Fibroblast of mammary gland (primary cell): ENCODE measurements at regions not wholly inside any gene's neighbourhood (a gene's known extent, or its start where the extent isn't known, plus 50 kb on each side); places are given as distances from the start of the nearest gene placed in this dataset.

Experiments used
- DNase-seq: peaks from one replicate; pipeline ENCODE4 v3.0.0-alpha.2; 2010; ENCODE audit warnings: low read depth
- H3K4me3 ChIP-seq: 2 replicates; pipeline ENCODE4 v1.5.1; 2011; ENCODE audit warnings: low read depth, mild to moderate bottlenecking, low read length, moderate library complexity; ENCODE audit not compliant: control insufficient read depth
- TF ChIP-seq, protein P1 (sequence below): conservative IDR thresholded peaks from 2 replicates; pipeline ENCODE4 v1.5.1; 2011; ENCODE audit warnings: low read depth, low read length, inconsistent platforms; ENCODE audit not compliant: control insufficient read depth, insufficient read depth

DNA sequence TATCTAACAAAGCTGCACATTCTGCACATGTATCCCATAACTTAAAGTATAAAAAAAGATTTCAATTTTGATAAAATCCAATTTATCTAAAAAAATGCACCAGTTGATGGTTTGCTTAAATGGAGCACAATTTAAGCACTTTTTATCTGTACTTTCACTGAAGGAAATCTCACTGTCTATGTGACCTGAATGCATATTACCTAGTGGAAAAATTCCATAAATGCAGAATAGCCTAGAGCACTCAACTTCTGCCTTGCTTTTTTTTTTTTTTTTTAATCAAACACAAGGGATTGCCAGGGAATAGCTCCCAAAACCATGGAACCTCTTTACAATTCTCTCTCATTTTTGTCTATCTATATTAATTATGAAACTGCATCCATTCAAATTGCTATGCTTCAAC lies 80.4 kb downstream of the RFPL4B start:
- no peak for DNase-seq
- TF ChIP-seq, protein P1, sequence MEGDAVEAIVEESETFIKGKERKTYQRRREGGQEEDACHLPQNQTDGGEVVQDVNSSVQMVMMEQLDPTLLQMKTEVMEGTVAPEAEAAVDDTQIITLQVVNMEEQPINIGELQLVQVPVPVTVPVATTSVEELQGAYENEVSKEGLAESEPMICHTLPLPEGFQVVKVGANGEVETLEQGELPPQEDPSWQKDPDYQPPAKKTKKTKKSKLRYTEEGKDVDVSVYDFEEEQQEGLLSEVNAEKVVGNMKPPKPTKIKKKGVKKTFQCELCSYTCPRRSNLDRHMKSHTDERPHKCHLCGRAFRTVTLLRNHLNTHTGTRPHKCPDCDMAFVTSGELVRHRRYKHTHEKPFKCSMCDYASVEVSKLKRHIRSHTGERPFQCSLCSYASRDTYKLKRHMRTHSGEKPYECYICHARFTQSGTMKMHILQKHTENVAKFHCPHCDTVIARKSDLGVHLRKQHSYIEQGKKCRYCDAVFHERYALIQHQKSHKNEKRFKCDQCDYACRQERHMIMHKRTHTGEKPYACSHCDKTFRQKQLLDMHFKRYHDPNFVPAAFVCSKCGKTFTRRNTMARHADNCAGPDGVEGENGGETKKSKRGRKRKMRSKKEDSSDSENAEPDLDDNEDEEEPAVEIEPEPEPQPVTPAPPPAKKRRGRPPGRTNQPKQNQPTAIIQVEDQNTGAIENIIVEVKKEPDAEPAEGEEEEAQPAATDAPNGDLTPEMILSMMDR: no peak
- H3K4me3 ChIP-seq: no peak overlapping the region

- TF ChIP-seq, protein P1: no peak
- DNase-seq: no peak
These were observed 81.3 kb downstream of the RFPL4B start for GRCh38 chr6:112428477-112428876.

GRCh38 chr6:112429226-112429625 lies 82.1 kb downstream of the RFPL4B start:
- H3K4me3 ChIP-seq: no peak overlapping the region
- TF ChIP-seq, protein P1: peak; percentile 10
- DNase-seq: no peak

More at GRCh38 chr6:112428477-112428876, 81.3 kb downstream of the RFPL4B start:
- H3K4me3 ChIP-seq: no peak overlapping the region

- TF ChIP-seq, protein P1: no peak
- DNase-seq: no peak
- H3K4me3 ChIP-seq: no peak overlapping the region
These were observed 84.7 kb downstream of the RFPL4B start for GRCh38 chr6:112431803-112432202.

DNA sequence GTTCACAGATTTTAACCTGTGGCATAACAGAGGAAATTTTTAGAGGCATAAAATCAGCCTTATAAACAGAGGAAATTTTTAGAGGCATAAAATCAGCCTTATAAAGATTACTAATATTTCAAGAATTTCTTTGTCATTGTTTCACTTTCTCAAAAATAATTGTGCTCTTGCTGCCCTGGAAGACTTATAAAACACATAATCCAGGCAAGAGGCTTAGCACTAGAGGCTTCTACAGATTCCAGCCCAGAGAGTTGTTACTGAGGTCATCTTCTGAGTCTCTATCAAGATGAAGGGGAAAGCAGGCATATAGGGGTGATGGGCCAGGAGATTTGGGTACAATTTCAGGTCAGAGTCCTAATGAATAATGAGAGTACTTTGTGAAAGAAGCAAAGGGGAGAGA lies 85.7 kb downstream of the RFPL4B start:
- H3K4me3 ChIP-seq: no peak overlapping the region
- DNase-seq: no peak
- TF ChIP-seq, protein P1: no peak

DNA sequence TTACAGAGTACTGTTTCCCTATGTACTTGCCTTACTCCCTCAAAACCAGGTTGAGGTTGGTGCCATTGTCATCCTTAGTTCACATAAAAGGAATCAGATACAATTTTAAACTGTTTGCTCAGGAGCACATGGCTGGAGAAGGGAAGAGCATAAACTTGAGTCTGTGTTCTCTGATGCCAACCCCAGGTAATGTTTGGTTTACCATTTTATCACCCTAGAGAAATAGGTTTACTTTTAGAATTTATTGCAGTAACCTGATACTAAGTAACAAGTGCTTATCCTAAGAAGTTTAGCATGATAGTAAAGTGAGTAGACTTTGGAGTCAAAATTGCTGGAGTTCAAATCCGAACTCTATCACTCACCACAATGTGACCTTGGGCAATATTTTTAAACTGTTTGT lies 86.3 kb downstream of the RFPL4B start:
- DNase-seq: no peak
- no peak overlapping the region for H3K4me3 ChIP-seq
- TF ChIP-seq, protein P1: no peak

DNA sequence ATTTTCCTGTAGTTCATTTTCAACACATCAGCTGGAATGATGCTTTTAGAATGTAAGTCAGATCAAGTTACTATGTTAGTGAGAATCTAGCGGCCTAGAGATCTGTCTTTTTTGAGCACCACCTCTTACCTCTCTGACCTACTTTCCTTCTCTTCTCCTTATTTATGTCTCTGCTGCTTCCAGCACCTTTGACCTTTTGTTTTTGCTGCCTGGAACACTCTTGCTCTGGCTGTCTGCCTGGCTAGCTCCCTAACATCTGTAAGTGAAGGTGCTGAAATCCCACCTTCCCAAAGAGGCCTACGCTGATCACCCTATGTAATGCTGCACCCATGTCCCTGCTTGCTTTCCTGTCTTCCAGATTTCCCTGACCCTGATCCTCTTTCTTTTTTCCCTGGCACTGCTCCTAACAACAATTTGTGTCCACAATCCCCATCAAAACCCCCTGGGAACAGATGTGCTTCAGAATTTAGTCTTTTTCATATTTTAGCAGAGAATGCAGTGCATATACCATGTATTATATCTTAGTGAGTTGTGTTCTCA lies 87.8 kb downstream of the RFPL4B start:
- TF ChIP-seq, protein P1: no peak
- no peak overlapping the region for H3K4me3 ChIP-seq
- DNase-seq: no peak
